ENCODE measurements at regions not wholly inside any gene's neighbourhood (a gene's known extent, or its start where the extent isn't known, plus 50 kb on each side); places are given as distances from the start of the nearest gene placed in this dataset.

- FAIRE-seq (no peak), DNase-seq (ENCODE audit: low read depth, low spot score) (no peak), ATAC-seq (no peak)
- H4K20me1 ChIP-seq (ENCODE audit: control insufficient read depth, insufficient read depth) = no peaks in the 10 kb centered on the region
- intact Hi-C loops (cut with micrococcal nuclease; ENCODE audit: unreplicated experiment) (no loop called here), in situ Hi-C loops (cut with MboI) (no loop called here)
- 48% methylated on average over 8 of the region's 9 CpGs for WGBS (ENCODE audit: insufficient coverage, insufficient replicate concordance, low lambda C conversion rate, missing lambda C conversion rate)
- no peaks in the 10 kb centered on the region for H3K36me3 ChIP-seq (ENCODE audit: control insufficient read depth in 2 of 2, insufficient read depth in 2 of 2, low read length in 1 of 2)
- TF ChIP-seq HDGF (IDR thresholded peaks at IDR 0.05) (no peak), ZNF217 (IDR thresholded peaks at IDR 0.05) (no peak), POLR2A (IDR thresholded peaks at IDR 0.05; ENCODE audit: low read depth, low read length) (no peak), POU2F2 (IDR thresholded peaks at IDR 0.05; ENCODE audit: borderline replicate concordance, low read depth, low read length) (no peak), CEBPZ (IDR thresholded peaks at IDR 0.05; ENCODE audit: low read depth, low read length) (no peak), BCL11A (IDR thresholded peaks at IDR 0.05; ENCODE audit: low read depth, low read length) (no peak), ASH2L (IDR thresholded peaks at IDR 0.05; ENCODE audit: borderline replicate concordance, low read depth) (no peak), NFIC (IDR thresholded peaks at IDR 0.05; ENCODE audit: low read depth, low read length) (no peak), MEF2A (IDR thresholded peaks at IDR 0.05; ENCODE audit: insufficient read depth, low read depth, low read length) (no peak), EED (IDR thresholded peaks at IDR 0.05; ENCODE audit: low read depth) (no peak), LARP7 (IDR thresholded peaks at IDR 0.05) (no peak), ZNF24 (IDR thresholded peaks at IDR 0.05) (no peak), CBFB (IDR thresholded peaks at IDR 0.05; ENCODE audit: low read depth) (no peak), BCL3 (IDR thresholded peaks at IDR 0.05; ENCODE audit: borderline replicate concordance, insufficient read depth, low read depth, low read length, poor library complexity, severe bottlenecking) (no peak), MEF2B (IDR thresholded peaks at IDR 0.05; ENCODE audit: partially characterized antibody, poor library complexity, severe bottlenecking) (no peak), CREM (IDR thresholded peaks at IDR 0.05; ENCODE audit: low read depth) (no peak), USF1 (IDR thresholded peaks at IDR 0.05; ENCODE audit: borderline replicate concordance, extremely low read length, insufficient read depth, low read depth, low read length) (no peak)
- no peak overlapping the region for H3K9ac ChIP-seq (ENCODE audit: control insufficient read depth, insufficient read depth, low read length)
- no peak overlapping the region for H2AFZ ChIP-seq (ENCODE audit: control insufficient read depth, low read depth, low read length)
- ChIA-PET SMC1A (ENCODE audit: uncharacterized antibody, unreplicated experiment) (interaction anchor here (0.9 kb wide), 1 partner anchor 17 kb away, joined by 4 read pairs; no protein-coding TSS in a partner anchor), RAD21 (ENCODE audit: unreplicated experiment) (no interaction called here), POLR2A (no interaction called here), CTCF (no interaction called here)
- H3K27ac ChIP-seq (ENCODE audit: control insufficient read depth, insufficient read depth) = no peak overlapping the region
- no TSS peak for BruUV-seq (replicated peaks)
- H3K4me3 ChIP-seq = no peak overlapping the region
- no peaks in the 10 kb centered on the region for H3K4me1 ChIP-seq (ENCODE audit: control insufficient read depth, insufficient read depth, low read length)
- no peaks in the 10 kb centered on the region; a peak in 1 of 4 replicates for H3K27me3 ChIP-seq (replicated peaks in 1 of 2; ENCODE audit: control insufficient read depth in 2 of 2, insufficient read depth in 2 of 2, low read length in 1 of 2)
- H3K79me2 ChIP-seq (ENCODE audit: control insufficient read depth, insufficient read depth, low read length) = no peaks in the 10 kb centered on the region
- H3K9me3 ChIP-seq (replicated peaks; ENCODE audit: control insufficient read depth, insufficient read depth, low read length) = no peaks in the 10 kb centered on the region
- H3K4me2 ChIP-seq (ENCODE audit: control insufficient read depth, insufficient read depth) = no peak overlapping the region
Observed at GRCh38 chr16:86396901-86397311, 113.4 kb upstream of the FOXF1 start.

All from GM12878 (cell line).